Astrocyte (in vitro differentiated cells and primary cell): ENCODE measurements at regions not wholly inside any gene's neighbourhood (a gene's known extent, or its start where the extent isn't known, plus 50 kb on each side); places are given as distances from the start of the nearest gene placed in this dataset.

ENCODE experiments used
- CTCF ChIP-seq: IDR thresholded peaks from 2 replicates; pipeline ENCODE4 v1.5.1; 2011; ENCODE audit warnings: low read depth, mild to moderate bottlenecking, inconsistent platforms, low read length, moderate library complexity; ENCODE audit not compliant: insufficient read depth
- EZH2 ChIP-seq: IDR thresholded peaks from 2 replicates; pipeline ENCODE4 v1.6.1; 2012; ENCODE audit warnings: mild to moderate bottlenecking, low read length, inconsistent platforms; ENCODE audit not compliant: insufficient read depth

- TF ChIP-seq EZH2, result no peak
- TF ChIP-seq CTCF, result no peak
Measured at GRCh38 chr17:14776791-14777190, 475.9 kb downstream of the HS3ST3B1 start.
